Endodermal cell (in vitro differentiated cells): ENCODE measurements at regions not wholly inside any gene's neighbourhood (a gene's known extent, or its start where the extent isn't known, plus 50 kb on each side); places are given as distances from the start of the nearest gene placed in this dataset.

ENCODE experiments used
- DNase-seq: peaks from one replicate; pipeline ENCODE4 v3.0.0-alpha.2; 2017
- H3K27ac ChIP-seq: 2 replicates; pipeline ENCODE4 v1.5.1; 2013; ENCODE audit warnings: mild to moderate bottlenecking, low read depth, low read length, moderate library complexity
- H3K27me3 ChIP-seq: 2 replicates; pipeline ENCODE4 v1.6.1; 2013; ENCODE audit warnings: mild to moderate bottlenecking, low read length, moderate library complexity; ENCODE audit not compliant: insufficient read depth, control insufficient read depth, poor library complexity, severe bottlenecking
- H3K36me3 ChIP-seq: 2 replicates; pipeline ENCODE4 v1.7.0; 2013; ENCODE audit warnings: mild to moderate bottlenecking, low read length, moderate library complexity; ENCODE audit not compliant: control insufficient read depth, insufficient read depth
- H3K4me1 ChIP-seq: one replicate; pipeline ENCODE4 v1.7.0; 2013; ENCODE audit warnings: low read length; ENCODE audit not compliant: control insufficient read depth, insufficient read depth
- H3K4me3 ChIP-seq: 2 replicates; pipeline ENCODE4 v1.5.1; 2013; ENCODE audit warnings: mild to moderate bottlenecking, low read length, moderate library complexity
- H3K9ac ChIP-seq: 2 replicates; pipeline ENCODE4 v1.6.1; 2013; ENCODE audit warnings: mild to moderate bottlenecking, low read length, moderate library complexity; ENCODE audit not compliant: poor library complexity, severe bottlenecking; ENCODE audit errors: extremely low read depth
- H3K9me3 ChIP-seq: 2 replicates; pipeline ENCODE4 v1.6.1; 2013; ENCODE audit warnings: mild to moderate bottlenecking, low read length, moderate library complexity; ENCODE audit not compliant: control insufficient read depth
- H3K27ac Mint-ChIP-seq: 2 replicates; pipeline ENCODE4 v1.8.0; 2020; ENCODE audit warnings: mixed read lengths
- H3K27me3 Mint-ChIP-seq: 2 replicates; pipeline ENCODE4 v1.8.0; 2021; ENCODE audit warnings: mild to moderate bottlenecking, mixed read lengths; ENCODE audit not compliant: insufficient read depth
- H3K36me3 Mint-ChIP-seq: 2 replicates; pipeline ENCODE4 v1.8.0; 2020; ENCODE audit warnings: low read depth, mixed read lengths
- H3K4me1 Mint-ChIP-seq: 2 replicates; pipeline ENCODE4 v1.8.0; 2020; ENCODE audit warnings: mixed read lengths
- H3K4me3 Mint-ChIP-seq: 2 replicates; pipeline ENCODE4 v1.8.0; 2020; ENCODE audit warnings: mild to moderate bottlenecking, moderate library complexity, mixed read lengths
- H3K9me3 Mint-ChIP-seq: 2 replicates; pipeline ENCODE4 v1.8.0; 2020; ENCODE audit warnings: mild to moderate bottlenecking, mixed read lengths
- WGBS, 2 experiments: methylation state at CpG; one replicate each; pipeline versions ENCODE4 v1.1.5 to v1.1.7; 2013; ENCODE audit warnings: missing lambda C conversion rate in 2 of 2, mixed read lengths in 1 of 2; ENCODE audit not compliant: insufficient coverage in 1 of 2, insufficient read length in 1 of 2; 5-methylcytosine and 5-hydroxymethylcytosine counted together
- TF ChIP-seq, protein P1 (sequence below): fragments of 200-600 bp; sonication (generic); conservative IDR thresholded peaks from 2 replicates; pipeline ENCODE4 v1.5.0; 2021; ENCODE audit warnings: antibody characterized with exemption, mild to moderate bottlenecking

DNA sequence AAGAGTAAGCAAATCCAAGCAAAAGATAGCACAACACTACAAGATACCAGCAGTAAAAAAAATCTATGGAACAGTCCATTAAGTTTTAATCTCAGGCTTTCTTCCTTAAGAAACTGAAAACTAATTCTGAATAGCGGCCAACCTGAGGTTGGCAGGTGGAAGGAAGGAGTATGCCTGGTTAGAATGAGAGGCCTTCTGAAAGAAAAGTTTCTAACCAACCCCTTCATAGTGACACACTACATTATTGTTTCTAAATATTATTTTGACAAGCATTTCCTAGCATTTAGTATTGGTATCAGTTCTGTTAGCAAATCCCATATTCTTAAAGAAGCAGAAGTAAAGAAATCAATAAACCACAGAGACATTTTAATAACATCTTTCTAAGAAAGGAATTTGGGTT lies 205.7 kb upstream of the PTBP2 start:
- TF ChIP-seq, protein P1, sequence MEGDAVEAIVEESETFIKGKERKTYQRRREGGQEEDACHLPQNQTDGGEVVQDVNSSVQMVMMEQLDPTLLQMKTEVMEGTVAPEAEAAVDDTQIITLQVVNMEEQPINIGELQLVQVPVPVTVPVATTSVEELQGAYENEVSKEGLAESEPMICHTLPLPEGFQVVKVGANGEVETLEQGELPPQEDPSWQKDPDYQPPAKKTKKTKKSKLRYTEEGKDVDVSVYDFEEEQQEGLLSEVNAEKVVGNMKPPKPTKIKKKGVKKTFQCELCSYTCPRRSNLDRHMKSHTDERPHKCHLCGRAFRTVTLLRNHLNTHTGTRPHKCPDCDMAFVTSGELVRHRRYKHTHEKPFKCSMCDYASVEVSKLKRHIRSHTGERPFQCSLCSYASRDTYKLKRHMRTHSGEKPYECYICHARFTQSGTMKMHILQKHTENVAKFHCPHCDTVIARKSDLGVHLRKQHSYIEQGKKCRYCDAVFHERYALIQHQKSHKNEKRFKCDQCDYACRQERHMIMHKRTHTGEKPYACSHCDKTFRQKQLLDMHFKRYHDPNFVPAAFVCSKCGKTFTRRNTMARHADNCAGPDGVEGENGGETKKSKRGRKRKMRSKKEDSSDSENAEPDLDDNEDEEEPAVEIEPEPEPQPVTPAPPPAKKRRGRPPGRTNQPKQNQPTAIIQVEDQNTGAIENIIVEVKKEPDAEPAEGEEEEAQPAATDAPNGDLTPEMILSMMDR: no peak
- Mint-ChIP-seq H3K36me3 (no peaks in the 10 kb centered on the region), H3K9me3 (no peaks in the 10 kb centered on the region), H3K27ac (no peak overlapping the region), H3K4me3 (no peak overlapping the region), H3K27me3 (peaks cover 10% of the 10 kb centered on the region), H3K4me1 (peaks cover 17% of the 10 kb centered on the region)
- Histone ChIP-seq H3K9me3 (no peaks in the 10 kb centered on the region), H3K27me3 (no peaks in the 10 kb centered on the region), H3K36me3 (no peaks in the 10 kb centered on the region), H3K27ac (no peak overlapping the region), H3K9ac (no peak overlapping the region), H3K4me1 (no peaks in the 10 kb centered on the region), H3K4me3 (no peak overlapping the region)
- 89% methylated on average over 1 of the region's 1 CpG; no CpG with 5 or more reads in 1 of the 2 experiments for WGBS, 2 experiments
- DNase-seq: no peak

DNA sequence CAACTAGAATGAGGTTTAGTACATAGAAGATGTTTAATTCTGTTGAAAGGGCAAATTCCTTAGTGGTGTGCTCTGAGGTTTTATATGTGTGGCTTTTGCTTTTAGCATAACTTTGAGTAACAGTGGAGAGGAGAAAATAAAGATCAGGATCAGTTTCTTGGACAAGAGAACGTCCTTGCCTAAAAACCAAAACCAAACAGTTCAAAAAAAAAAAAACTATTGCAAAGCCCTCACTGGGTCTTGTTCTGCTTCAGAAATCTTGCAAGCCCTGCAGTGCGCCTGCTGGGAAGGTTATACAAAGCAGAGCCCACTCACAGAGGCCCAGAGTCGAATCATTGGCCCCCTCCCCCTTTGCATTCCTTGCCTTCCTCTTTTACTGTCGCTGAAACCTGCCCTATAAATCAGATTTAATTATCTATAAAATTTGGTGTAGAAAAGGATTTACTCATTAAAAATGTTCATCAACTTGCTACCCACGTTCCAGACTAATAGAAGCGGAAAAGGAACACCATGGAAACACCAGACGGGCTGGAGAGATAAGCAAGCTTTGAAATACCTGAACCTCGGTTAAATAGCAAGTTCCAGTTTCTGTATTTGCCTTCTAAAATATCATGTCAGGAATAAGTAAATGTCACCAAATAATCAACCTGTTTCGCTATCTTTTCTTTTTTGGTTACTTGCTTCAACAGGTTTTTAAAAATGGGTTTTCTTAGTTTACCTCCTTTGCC lies 201.6 kb upstream of the PTBP2 start:
- no peak overlapping the region for H3K4me3 ChIP-seq
- no peaks in the 10 kb centered on the region for H3K9me3 Mint-ChIP-seq
- H3K27me3 Mint-ChIP-seq: no peaks in the 10 kb centered on the region
- H3K9ac ChIP-seq: no peak overlapping the region
- no peaks in the 10 kb centered on the region for H3K4me1 ChIP-seq
- DNase-seq: peak; percentile 71
- TF ChIP-seq, protein P1: no peak
- no peaks in the 10 kb centered on the region for H3K36me3 Mint-ChIP-seq
- H3K9me3 ChIP-seq: no peaks in the 10 kb centered on the region
- H3K4me1 Mint-ChIP-seq: peaks cover 23% of the 10 kb centered on the region
- H3K27me3 ChIP-seq: no peaks in the 10 kb centered on the region
- H3K27ac ChIP-seq: peak overlapping the region; percentile 79
- H3K36me3 ChIP-seq: no peaks in the 10 kb centered on the region
- H3K27ac Mint-ChIP-seq: no peak overlapping the region
- WGBS, 2 experiments: 62 to 84% methylated on average over 5 to 8 of the region's 9 CpGs
- no peak overlapping the region for H3K4me3 Mint-ChIP-seq

DNA sequence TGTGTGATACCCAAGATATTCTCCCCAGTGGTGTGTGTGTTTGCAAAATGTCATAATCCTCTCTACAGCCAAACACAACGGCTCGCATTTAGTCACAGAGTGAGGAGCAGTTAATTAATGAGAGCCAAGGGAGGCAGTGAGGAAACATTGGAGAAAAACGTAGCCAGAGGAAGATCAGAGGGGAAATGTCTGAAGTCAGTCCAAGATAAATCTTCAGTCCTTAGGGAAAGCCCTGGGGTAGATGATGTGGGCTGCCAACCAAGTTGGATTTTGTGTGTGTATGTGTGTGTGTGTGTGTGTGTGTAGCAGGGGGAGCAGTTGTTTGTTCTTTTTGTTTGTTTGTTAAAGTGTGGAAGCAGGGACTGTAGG lies 201.0 kb upstream of the PTBP2 start:
- TF ChIP-seq, protein P1: no peak
- Histone ChIP-seq H3K27me3 (no peaks in the 10 kb centered on the region), H3K4me1 (no peaks in the 10 kb centered on the region), H3K9me3 (no peaks in the 10 kb centered on the region), H3K27ac (peak overlapping the region; percentile 79), H3K9ac (no peak overlapping the region), H3K4me3 (no peak overlapping the region), H3K36me3 (no peaks in the 10 kb centered on the region)
- peaks cover 23% of the 10 kb centered on the region for H3K4me1 Mint-ChIP-seq
- DNase-seq: no peak
- H3K4me3 Mint-ChIP-seq: no peak overlapping the region
- 56 to 71% methylated on average over 2 to 3 of the region's 3 CpGs for WGBS, 2 experiments
- no peak overlapping the region for H3K27ac Mint-ChIP-seq
- H3K27me3 Mint-ChIP-seq: no peaks in the 10 kb centered on the region
- H3K36me3 Mint-ChIP-seq: no peaks in the 10 kb centered on the region
- no peaks in the 10 kb centered on the region for H3K9me3 Mint-ChIP-seq
